ENCODE measurements at regions not wholly inside any gene's neighbourhood (a gene's known extent, or its start where the extent isn't known, plus 50 kb on each side); places are given as distances from the start of the nearest gene placed in this dataset.

GRCh38 chr13:112248862-112249592, 127.1 kb upstream of the SPACA7 start:
- no peak for TF ChIP-seq CTCF (IDR thresholded peaks at IDR 0.05; ENCODE audit: poor library complexity, severe bottlenecking)
- TF ChIP-seq EP300 (conservative IDR thresholded peaks at IDR 0.05; ENCODE audit: poor library complexity, severe bottlenecking): no peak
- TF ChIP-seq EZH2 (IDR thresholded peaks at IDR 0.05; ENCODE audit: borderline replicate concordance, insufficient read depth, low read length, poor library complexity, severe bottlenecking): no peak
- TF ChIP-seq REST (IDR thresholded peaks at IDR 0.05; ENCODE audit: borderline replicate concordance): no peak
- TF ChIP-seq POLR2AphosphoS5 (IDR thresholded peaks at IDR 0.05): no peak
- TF ChIP-seq TAF1 (IDR thresholded peaks at IDR 0.05; ENCODE audit: low read depth): no peak

All from neural cell (in vitro differentiated cells).